Thymus (tissue), 11 donors: ENCODE measurements at regions not wholly inside any gene's neighbourhood (a gene's known extent, or its start where the extent isn't known, plus 50 kb on each side); places are given as distances from the start of the nearest gene placed in this dataset.

ENCODE experiments used
- DNase-seq, 9 donors: peaks; one replicate each; pipeline ENCODE4 v3.0.0-alpha.2; 2013; ENCODE audit warnings: low spot score in 9 of 9, low read depth in 6 of 9, missing footprints in 1 of 9
- H3K27ac ChIP-seq, 2 donors: one replicate each; pipeline ENCODE4 v1.5.1; 2013; ENCODE audit warnings: control low read depth in 1 of 2, low read depth in 1 of 2, low read length in 1 of 2, mild to moderate bottlenecking in 1 of 2, moderate library complexity in 1 of 2
- H3K27me3 ChIP-seq, 2 donors: one replicate each; pipeline ENCODE4 v1.5.1; 2013; ENCODE audit warnings: low read length in 1 of 2; ENCODE audit not compliant: control insufficient read depth in 2 of 2, insufficient read depth in 1 of 2
- H3K36me3 ChIP-seq, 2 donors: one replicate each; pipeline ENCODE4 v1.5.1; 2013; ENCODE audit warnings: low read length in 1 of 2, mild to moderate bottlenecking in 1 of 2, moderate library complexity in 1 of 2; ENCODE audit not compliant: control insufficient read depth in 2 of 2, insufficient read depth in 2 of 2
- H3K4me1 ChIP-seq, 2 donors: one replicate each; pipeline ENCODE4 v1.5.1; 2013; ENCODE audit warnings: low read length in 2 of 2; ENCODE audit not compliant: control insufficient read depth in 2 of 2, insufficient read depth in 2 of 2
- H3K4me3 ChIP-seq, 2 donors: one replicate each; pipeline ENCODE4 v1.5.1; 2013; ENCODE audit warnings: low read length in 2 of 2, control low read depth in 1 of 2, mild to moderate bottlenecking in 1 of 2
- H3K9me3 ChIP-seq, 2 donors: one replicate each; pipeline ENCODE4 v1.5.1; 2013; ENCODE audit warnings: low read length in 1 of 2, mild to moderate bottlenecking in 1 of 2; ENCODE audit not compliant: control insufficient read depth in 2 of 2, insufficient read depth in 1 of 2
- WGBS: extraction: QIAGEN DNeasy Blood & Tissue Kit; methylation state at CpG from one replicate; pipeline ENCODE4 v1.1.7; 2013; 5-methylcytosine and 5-hydroxymethylcytosine counted together
- donor health status: healthy.

DNA sequence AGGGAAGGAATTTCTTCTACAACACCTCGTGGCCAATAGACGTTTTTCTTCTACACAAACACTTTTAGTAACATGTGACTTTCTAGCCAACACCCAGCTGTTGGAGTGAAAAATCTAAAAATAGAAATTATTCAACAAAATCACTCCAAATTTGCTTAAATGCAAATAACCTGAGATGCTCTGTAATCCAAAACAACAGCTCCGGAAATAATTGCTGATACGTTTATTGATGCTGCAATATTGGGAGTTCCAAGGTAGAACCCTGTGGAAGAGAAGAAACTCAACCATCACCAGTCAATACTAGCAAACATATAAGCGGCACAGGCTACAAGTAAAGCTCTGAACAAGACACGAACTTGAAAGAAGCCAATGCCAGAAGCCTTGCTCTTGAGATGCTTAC, 230.6 kb downstream of the ALDH8A1 start:
- no peak overlapping the region for H3K4me3 ChIP-seq
- no peak overlapping the region for H3K27ac ChIP-seq
- H3K27me3 ChIP-seq = no peaks in the 10 kb centered on the region
- H3K36me3 ChIP-seq = no peaks in the 10 kb centered on the region
- H3K9me3 ChIP-seq = no peaks in the 10 kb centered on the region
- DNase-seq = no peak
- WGBS = 93% methylated on average over 6 of the region's 6 CpGs
- H3K4me1 ChIP-seq = no peaks in the 10 kb centered on the region

GRCh38 chr6:134714679-134715078, 235.2 kb downstream of the ALDH8A1 start:
- H3K4me1 ChIP-seq = no peaks in the 10 kb centered on the region
- 91% methylated on average over 8 of the region's 8 CpGs for WGBS
- H3K27ac ChIP-seq = no peak overlapping the region
- no peaks in the 10 kb centered on the region for H3K36me3 ChIP-seq
- DNase-seq = no peak
- H3K4me3 ChIP-seq = no peak overlapping the region
- no peaks in the 10 kb centered on the region for H3K27me3 ChIP-seq
- H3K9me3 ChIP-seq = no peaks in the 10 kb centered on the region

- no peak for DNase-seq
- no peak overlapping the region for H3K4me3 ChIP-seq
Measured at GRCh38 chr6:134714113-134714512, 235.8 kb downstream of the ALDH8A1 start.

GRCh38 chr6:134712311-134712710, 237.6 kb downstream of the ALDH8A1 start:
- H3K4me1 ChIP-seq = no peaks in the 10 kb centered on the region
- H3K4me3 ChIP-seq = no peak overlapping the region
- H3K36me3 ChIP-seq = no peaks in the 10 kb centered on the region
- H3K27me3 ChIP-seq = no peaks in the 10 kb centered on the region
- H3K27ac ChIP-seq = no peak overlapping the region
- H3K9me3 ChIP-seq = no peaks in the 10 kb centered on the region
- no peak for DNase-seq

More at GRCh38 chr6:134714113-134714512, 235.8 kb downstream of the ALDH8A1 start:
- Histone ChIP-seq H3K4me1 (no peaks in the 10 kb centered on the region), H3K27me3 (no peaks in the 10 kb centered on the region), H3K27ac (no peak overlapping the region), H3K36me3 (no peaks in the 10 kb centered on the region), H3K9me3 (no peaks in the 10 kb centered on the region)
- 94% methylated on average over 4 of the region's 4 CpGs for WGBS

- Histone ChIP-seq H3K4me1 (no peaks in the 10 kb centered on the region), H3K27ac (no peak overlapping the region), H3K36me3 (no peaks in the 10 kb centered on the region), H3K9me3 (no peaks in the 10 kb centered on the region), H3K27me3 (no peaks in the 10 kb centered on the region), H3K4me3 (no peak overlapping the region)
- no peak for DNase-seq
- WGBS = 56% methylated on average over 1 of the region's 1 CpG
Measured at GRCh38 chr6:134708079-134708478, 241.8 kb downstream of the ALDH8A1 start.

- Histone ChIP-seq H3K27ac (no peak overlapping the region), H3K4me3 (no peak overlapping the region), H3K36me3 (no peaks in the 10 kb centered on the region), H3K27me3 (no peaks in the 10 kb centered on the region), H3K9me3 (no peaks in the 10 kb centered on the region), H3K4me1 (no peaks in the 10 kb centered on the region)
- WGBS = 96% methylated on average over 5 of the region's 5 CpGs
- no peak for DNase-seq
Measured at GRCh38 chr6:134707342-134708031, 242.4 kb downstream of the ALDH8A1 start.

DNA sequence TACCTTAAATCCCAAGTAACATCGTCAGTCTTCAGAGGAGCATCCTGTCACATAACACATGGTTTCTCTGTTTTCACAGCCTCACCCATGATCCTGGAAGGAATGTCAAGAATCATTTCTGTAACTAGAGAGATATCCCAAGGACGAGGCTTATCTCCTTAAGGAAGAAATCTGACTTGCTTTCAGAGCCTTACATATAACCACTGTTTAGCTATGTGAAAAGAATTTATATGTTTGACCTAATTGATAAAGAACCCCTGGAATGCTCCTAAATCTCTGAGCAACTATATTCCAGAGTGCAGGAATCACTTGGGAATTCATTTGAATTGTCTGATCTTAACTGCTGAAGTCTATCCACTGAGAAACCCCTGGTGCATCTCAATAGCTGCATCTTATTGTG, 243.1 kb downstream of the ALDH8A1 start:
- no peaks in the 10 kb centered on the region for H3K9me3 ChIP-seq
- no peak overlapping the region for H3K4me3 ChIP-seq
- H3K27me3 ChIP-seq = no peaks in the 10 kb centered on the region
- no peak for DNase-seq
- 94% methylated on average over 2 of the region's 2 CpGs for WGBS
- H3K27ac ChIP-seq = no peak overlapping the region
- no peaks in the 10 kb centered on the region for H3K4me1 ChIP-seq
- H3K36me3 ChIP-seq = no peaks in the 10 kb centered on the region

DNA sequence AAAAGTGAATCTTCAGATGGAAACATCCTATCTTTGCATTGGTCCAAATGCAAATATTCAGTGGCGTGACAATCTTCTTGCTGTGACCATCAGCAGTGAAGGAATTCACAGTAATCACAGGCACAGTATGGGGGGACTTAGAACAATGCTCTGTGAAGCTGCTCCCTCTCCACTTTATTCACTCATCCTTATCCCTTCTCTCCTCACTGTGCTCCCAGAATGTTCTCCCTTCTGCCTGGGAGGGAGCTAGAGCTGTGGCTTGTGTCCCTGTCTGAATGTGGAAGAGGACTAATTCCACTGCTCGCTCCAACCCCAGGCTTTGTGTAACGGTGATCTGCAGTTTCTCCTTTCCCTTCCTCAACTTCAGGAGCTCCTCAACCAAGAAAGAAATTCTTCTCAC, 243.7 kb downstream of the ALDH8A1 start:
- 96% methylated on average over 3 of the region's 3 CpGs for WGBS
- Histone ChIP-seq H3K4me1 (no peaks in the 10 kb centered on the region), H3K27ac (no peak overlapping the region)

GRCh38 chr6:134703206-134703605, 246.7 kb downstream of the ALDH8A1 start:
- no peak overlapping the region for H3K4me3 ChIP-seq
- DNase-seq = no peak
- no peaks in the 10 kb centered on the region for H3K9me3 ChIP-seq
- H3K36me3 ChIP-seq = no peaks in the 10 kb centered on the region
- H3K4me1 ChIP-seq = no peaks in the 10 kb centered on the region
- no peaks in the 10 kb centered on the region for H3K27me3 ChIP-seq
- no peak overlapping the region for H3K27ac ChIP-seq

More for the DNA sequence above, 243.7 kb downstream of the ALDH8A1 start:
- no peak for DNase-seq
- no peaks in the 10 kb centered on the region for H3K9me3 ChIP-seq
- H3K36me3 ChIP-seq = no peaks in the 10 kb centered on the region
- H3K27me3 ChIP-seq = no peaks in the 10 kb centered on the region
- H3K4me3 ChIP-seq = no peak overlapping the region
